GM18505 (cell line): ENCODE measurements at regions not wholly inside any gene's neighbourhood (a gene's known extent, or its start where the extent isn't known, plus 50 kb on each side); places are given as distances from the start of the nearest gene placed in this dataset.
"Not testable (repeated sequence)": the region's sequence is repeated elsewhere in the genome, so short reads cannot be mapped to it uniquely, and the experiment has no call there.

ENCODE experiments used
- ATAC-seq: cut with Tn5 transposase; IDR thresholded peaks from one replicate; pipeline ENCODE4 v1.9.1; 2021; ENCODE audit not compliant: unreplicated experiment
- POLR2A ChIP-seq: IDR thresholded peaks from 4 replicates; pipeline ENCODE4 v1.6.1; 2011; ENCODE audit warnings: borderline replicate concordance; ENCODE audit not compliant: insufficient read depth, insufficient read length; ENCODE audit errors: extremely low read depth

GRCh38 chr3:152203652-152204051 is 65.1 kb upstream of the MBNL1 start:
- TF ChIP-seq POLR2A: no peak
- ATAC-seq: no peak

- TF ChIP-seq POLR2A: no peak
- no peak for ATAC-seq
Measured at GRCh38 chr3:152204218-152204617, 64.5 kb upstream of the MBNL1 start.

- TF ChIP-seq POLR2A: peak; percentile 23
- ATAC-seq: peak; percentile 46
Measured at GRCh38 chr3:152205097-152205593, 63.6 kb upstream of the MBNL1 start.

GRCh38 chr3:152206243-152206760 is 62.4 kb upstream of the MBNL1 start:
- no peak for TF ChIP-seq POLR2A
- no peak for ATAC-seq

GRCh38 chr3:152208439-152208838 is 60.3 kb upstream of the MBNL1 start:
- no peak for TF ChIP-seq POLR2A
- ATAC-seq: no peak

- ATAC-seq: no peak
- no peak for TF ChIP-seq POLR2A
Measured at GRCh38 chr3:152209060-152209459, 59.7 kb upstream of the MBNL1 start.

GRCh38 chr3:152209776-152210175 is 59.0 kb upstream of the MBNL1 start:
- ATAC-seq: no peak
- TF ChIP-seq POLR2A: no peak

GRCh38 chr3:152210697-152211096 is 58.0 kb upstream of the MBNL1 start:
- no peak for ATAC-seq
- no peak for TF ChIP-seq POLR2A

GRCh38 chr3:152211655-152212054 is 57.1 kb upstream of the MBNL1 start:
- no peak for ATAC-seq
- no peak for TF ChIP-seq POLR2A

- no peak for ATAC-seq
Measured at GRCh38 chr3:152213203-152213602, 55.5 kb upstream of the MBNL1 start.

GRCh38 chr3:152213938-152214337 is 54.8 kb upstream of the MBNL1 start:
- no peak for TF ChIP-seq POLR2A
- ATAC-seq: no peak

More at GRCh38 chr3:152213203-152213602, 55.5 kb upstream of the MBNL1 start:
- no peak for TF ChIP-seq POLR2A

- not testable (repeated sequence) for ATAC-seq
Measured at GRCh38 chr3:152216960-152217865, 51.5 kb upstream of the MBNL1 start.

- no peak for TF ChIP-seq POLR2A
Measured at GRCh38 chr3:152218602-152219001, 50.1 kb upstream of the MBNL1 start.

More at GRCh38 chr3:152218602-152219001, 50.1 kb upstream of the MBNL1 start:
- no peak for ATAC-seq
